ENCODE measurements at regions not wholly inside any gene's neighbourhood (a gene's known extent, or its start where the extent isn't known, plus 50 kb on each side); places are given as distances from the start of the nearest gene placed in this dataset.
"Not testable (repeated sequence)": the region's sequence is repeated elsewhere in the genome, so short reads cannot be mapped to it uniquely, and the experiment has no call there.

GRCh38 chr6:135555550-135555949 is 58.0 kb upstream of the AHI1 start:
- DNase-seq (ENCODE audit: low read depth), result no peak

- no peak for DNase-seq (ENCODE audit: low read depth)
Measured at GRCh38 chr6:135557582-135557981, 60.0 kb upstream of the AHI1 start.

- not testable (repeated sequence) for DNase-seq (ENCODE audit: low read depth)
Measured at GRCh38 chr6:135565605-135566004, 68.1 kb upstream of the AHI1 start.

GRCh38 chr6:135566311-135567068 is 69.0 kb upstream of the AHI1 start:
- no peak for DNase-seq (ENCODE audit: low read depth)

GRCh38 chr6:135567375-135568083 is 70.0 kb upstream of the AHI1 start:
- DNase-seq (ENCODE audit: low read depth), result no peak

- DNase-seq (ENCODE audit: low read depth), result peak; percentile 19
Measured at GRCh38 chr6:135568379-135568778, 70.8 kb upstream of the AHI1 start.

- no peak for DNase-seq (ENCODE audit: low read depth)
Measured at GRCh38 chr6:135572051-135572450, 74.5 kb upstream of the AHI1 start.

- no peak for DNase-seq (ENCODE audit: low read depth)
Measured at GRCh38 chr6:135575629-135576028, 78.1 kb upstream of the AHI1 start.

- DNase-seq (ENCODE audit: low read depth), result no peak
Measured at GRCh38 chr6:135576055-135576454, 78.5 kb upstream of the AHI1 start.

GRCh38 chr6:135577059-135577538 is 79.6 kb upstream of the AHI1 start:
- DNase-seq (ENCODE audit: low read depth), result no peak

GRCh38 chr6:135578976-135579375 is 81.4 kb upstream of the AHI1 start:
- no peak for DNase-seq (ENCODE audit: low read depth)

- no peak for DNase-seq (ENCODE audit: low read depth)
Measured at GRCh38 chr6:135581211-135581610, 83.7 kb upstream of the AHI1 start.

GRCh38 chr6:135583256-135583761 is 85.8 kb upstream of the AHI1 start:
- no peak for DNase-seq (ENCODE audit: low read depth)

GRCh38 chr6:135586388-135586787 is 88.8 kb upstream of the AHI1 start:
- DNase-seq (ENCODE audit: low read depth), result no peak

GRCh38 chr6:135586844-135587243 is 89.3 kb upstream of the AHI1 start:
- no peak for DNase-seq (ENCODE audit: low read depth)

- DNase-seq (ENCODE audit: low read depth), result no peak
Measured at GRCh38 chr6:135592276-135592675, 94.7 kb upstream of the AHI1 start.

GRCh38 chr6:135594000-135594399 is 96.5 kb upstream of the AHI1 start:
- no peak for DNase-seq (ENCODE audit: low read depth)

GRCh38 chr6:135600086-135600702 is 102.7 kb upstream of the AHI1 start:
- no peak for DNase-seq (ENCODE audit: low read depth)

GRCh38 chr6:135600931-135601330 is 103.4 kb upstream of the AHI1 start:
- no peak for DNase-seq (ENCODE audit: low read depth)

- DNase-seq (ENCODE audit: low read depth), result no peak
Measured at GRCh38 chr6:135601857-135602256, 104.3 kb upstream of the AHI1 start.

GRCh38 chr6:135603249-135603648 is 105.7 kb upstream of the AHI1 start:
- no peak for DNase-seq (ENCODE audit: low read depth)

- DNase-seq (ENCODE audit: low read depth), result no peak
Measured at GRCh38 chr6:135604035-135604860, 106.7 kb upstream of the AHI1 start.

Data from stimulated activated CD8-positive, alpha-beta memory T cell treated with anti-CD3 and anti-CD28 coated beads, Interleukin-12 subunit alpha, Interleukin-12 subunit beta, amount 100 ng/mL, for 1 hour (primary cell).